GM19239 (cell line): ENCODE measurements at regions not wholly inside any gene's neighbourhood (a gene's known extent, or its start where the extent isn't known, plus 50 kb on each side); places are given as distances from the start of the nearest gene placed in this dataset.

Experiments
- DNase-seq: peaks from one replicate; pipeline ENCODE4 v3.0.0; 2011; ENCODE audit warnings: low spot score; ENCODE audit not compliant: insufficient read length
- FAIRE-seq: peaks from 2 replicates; lab custom pipeline; 2011; peaks lifted over from hg19 to GRCh38; lab: Jason Lieb, UNC

DNA sequence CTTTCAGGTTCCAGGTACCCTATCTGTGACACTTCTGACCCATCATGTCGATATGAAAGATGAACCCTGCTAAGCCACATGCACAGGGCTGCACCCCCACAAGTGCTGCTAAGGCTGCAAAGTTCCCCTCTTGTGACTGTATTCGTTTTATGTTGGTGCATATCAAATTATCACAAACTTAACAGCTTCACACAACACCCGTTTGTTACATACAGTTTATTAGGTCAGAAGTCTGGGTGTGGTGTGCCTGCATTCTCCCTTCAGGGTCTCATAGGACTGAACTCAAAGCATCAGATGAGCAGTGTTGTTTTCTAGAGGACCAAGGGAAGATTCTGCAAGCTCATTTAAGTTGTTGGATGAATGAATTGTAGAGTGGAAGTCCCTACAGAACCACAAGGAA, 199.4 kb downstream of the ANAPC1 start:
- DNase-seq, result no peak
- no peak for FAIRE-seq

GRCh38 chr2:111685342-111685741, 198.7 kb downstream of the ANAPC1 start:
- FAIRE-seq (no peak), DNase-seq (no peak)

DNA sequence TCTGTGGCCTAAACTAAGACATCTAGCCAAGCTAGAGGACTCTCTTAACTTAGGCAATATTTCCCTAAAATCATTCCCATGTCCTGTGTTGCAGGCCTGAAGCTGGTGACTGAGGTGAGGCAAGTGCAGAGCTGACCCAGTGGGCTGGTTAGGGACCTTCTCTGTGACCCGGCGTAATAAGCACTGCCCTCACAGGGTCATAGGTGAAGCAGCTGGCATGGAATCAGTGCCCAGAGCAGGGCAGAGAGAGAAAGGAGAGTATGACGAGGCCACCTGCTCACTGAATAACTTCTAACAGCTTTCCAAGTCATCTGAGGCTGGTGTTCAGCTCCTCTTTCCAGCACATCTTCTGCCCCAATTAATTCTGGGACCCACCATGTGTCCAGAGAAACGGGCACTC, 197.0 kb downstream of the ANAPC1 start:
- FAIRE-seq (no peak), DNase-seq (no peak)

DNA sequence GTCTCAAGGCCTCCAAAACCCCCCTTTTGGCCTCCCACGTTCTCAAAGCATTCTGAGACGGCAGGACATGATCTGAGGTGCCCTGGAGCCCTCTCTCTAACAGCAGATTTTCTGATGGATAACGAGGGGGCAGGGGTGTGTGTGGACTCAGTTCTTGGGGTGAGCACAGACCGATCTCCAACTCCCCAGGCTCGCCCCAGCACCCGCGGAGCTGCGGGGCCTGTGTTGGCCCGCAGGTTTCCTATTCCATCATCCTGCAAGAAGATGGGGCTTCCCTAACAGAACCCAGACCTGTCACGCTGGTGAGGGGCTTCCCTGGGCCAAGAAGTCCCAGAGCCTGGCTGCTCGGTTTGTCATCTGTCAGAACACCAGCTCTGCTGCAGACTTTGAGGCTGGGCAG, 196.1 kb downstream of the ANAPC1 start:
- no peak for FAIRE-seq
- DNase-seq, result no peak

DNA sequence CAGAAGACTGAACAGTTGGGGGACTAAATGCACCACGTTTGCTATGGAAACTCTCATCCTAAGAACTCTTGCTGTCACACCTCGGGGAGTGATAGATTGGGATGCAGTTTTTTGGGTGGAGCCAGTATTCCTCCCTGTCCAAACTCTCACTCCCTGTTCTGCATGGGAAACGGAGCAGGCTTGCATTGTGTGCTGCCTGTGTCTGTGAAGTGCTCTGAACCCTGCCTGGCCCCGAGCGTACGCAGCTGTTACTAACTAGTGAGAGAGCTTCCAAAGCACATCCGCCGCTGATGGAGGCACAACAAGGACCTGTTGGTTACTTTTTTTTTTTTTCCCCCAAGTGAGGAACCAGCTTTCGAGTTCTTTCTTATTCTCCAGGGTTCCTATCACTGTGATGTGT, 195.5 kb downstream of the ANAPC1 start:
- DNase-seq (no peak), FAIRE-seq (no peak)

- no peak for FAIRE-seq
Measured at GRCh38 chr2:111689174-111689573, 194.8 kb downstream of the ANAPC1 start.

DNA sequence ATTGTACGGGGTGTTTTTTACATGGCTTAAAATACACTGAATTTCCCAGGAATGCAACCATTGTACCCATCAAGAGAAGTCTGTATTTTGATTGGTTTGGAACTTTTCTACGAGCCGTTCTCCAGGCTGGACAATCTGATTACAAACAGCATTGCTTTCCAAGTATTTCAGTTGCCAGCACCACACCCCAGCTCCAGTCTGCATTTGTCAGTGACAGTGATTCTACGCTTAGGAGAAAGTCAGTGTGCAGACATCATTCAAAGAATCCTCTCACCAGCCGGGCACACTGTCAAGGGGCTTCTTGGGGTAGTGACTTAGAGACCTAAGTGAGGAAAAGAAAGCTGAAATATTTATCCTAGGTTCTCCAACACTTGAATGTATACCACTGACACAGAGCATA, 194.1 kb downstream of the ANAPC1 start:
- FAIRE-seq, result no peak
- no peak for DNase-seq

More at GRCh38 chr2:111689174-111689573, 194.8 kb downstream of the ANAPC1 start:
- DNase-seq, result no peak

GRCh38 chr2:111691164-111691875, 192.7 kb downstream of the ANAPC1 start:
- no peak for DNase-seq
- no peak for FAIRE-seq

DNA sequence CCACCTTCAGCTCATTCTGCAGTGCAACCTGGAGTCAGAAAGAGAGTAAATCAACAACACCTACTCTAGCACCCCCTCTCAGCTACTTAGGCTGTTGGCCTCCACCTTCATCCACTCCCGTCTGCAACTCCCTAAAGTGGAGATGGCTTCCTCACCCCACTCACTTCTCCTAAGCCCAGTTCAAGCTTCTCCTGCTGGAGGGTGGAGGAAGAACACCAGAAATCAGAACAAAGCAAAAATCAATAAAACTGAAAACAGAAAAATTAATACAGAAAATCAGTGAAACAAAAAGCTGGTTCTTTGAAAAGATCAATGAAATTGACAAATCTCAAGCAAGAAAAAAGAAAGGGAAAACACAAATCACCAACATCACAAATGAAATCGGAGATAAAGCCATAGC, 191.7 kb downstream of the ANAPC1 start:
- no peak for FAIRE-seq

DNA sequence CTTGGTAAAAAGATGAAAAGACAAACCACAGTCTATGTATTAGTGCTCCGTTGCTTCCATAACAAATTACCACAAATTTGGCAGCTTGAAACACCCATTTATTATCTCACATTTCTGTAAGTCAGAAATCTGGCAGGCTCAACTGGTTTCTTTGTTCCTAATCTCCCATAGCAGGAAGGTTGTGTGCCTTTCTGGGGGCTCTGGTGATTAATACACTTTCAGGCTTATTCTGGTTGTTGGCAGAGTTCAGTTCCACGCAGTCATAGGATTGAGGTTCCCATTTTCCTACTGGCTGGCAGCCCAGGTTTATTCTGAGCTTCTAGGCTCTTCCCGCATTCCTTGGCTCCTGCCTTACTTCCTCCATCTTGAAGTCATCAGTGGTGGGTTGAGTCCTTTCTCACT, 189.3 kb downstream of the ANAPC1 start:
- DNase-seq (no peak), FAIRE-seq (no peak)

More for the DNA sequence above, 191.7 kb downstream of the ANAPC1 start:
- DNase-seq, result no peak

DNA sequence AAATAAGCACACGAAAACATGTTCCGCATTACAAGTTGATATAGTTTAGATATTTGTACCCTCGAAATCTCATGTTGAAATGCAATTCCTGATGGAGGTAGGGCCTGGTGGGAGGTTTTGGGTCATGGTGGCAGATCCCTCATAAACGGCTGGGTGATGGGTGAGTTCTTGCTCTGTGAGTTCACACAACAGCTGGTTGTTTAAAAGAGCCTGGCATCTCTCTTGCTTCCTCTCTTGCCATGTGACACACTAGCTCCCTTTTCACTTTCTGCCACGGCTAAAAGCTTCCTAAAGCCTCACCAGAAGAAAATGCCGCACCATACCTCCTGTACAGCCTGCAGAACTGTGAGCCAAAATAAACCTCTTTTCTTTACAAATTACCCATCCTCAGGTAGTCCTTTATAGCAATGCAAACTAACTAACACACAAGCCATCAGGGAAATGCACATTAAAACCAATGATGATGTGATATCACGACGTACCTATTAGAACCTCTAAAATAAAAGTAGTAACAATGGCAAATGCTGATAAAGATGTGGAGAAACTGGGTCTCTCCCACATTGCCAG, 188.5 kb downstream of the ANAPC1 start:
- no peak for DNase-seq

DNA sequence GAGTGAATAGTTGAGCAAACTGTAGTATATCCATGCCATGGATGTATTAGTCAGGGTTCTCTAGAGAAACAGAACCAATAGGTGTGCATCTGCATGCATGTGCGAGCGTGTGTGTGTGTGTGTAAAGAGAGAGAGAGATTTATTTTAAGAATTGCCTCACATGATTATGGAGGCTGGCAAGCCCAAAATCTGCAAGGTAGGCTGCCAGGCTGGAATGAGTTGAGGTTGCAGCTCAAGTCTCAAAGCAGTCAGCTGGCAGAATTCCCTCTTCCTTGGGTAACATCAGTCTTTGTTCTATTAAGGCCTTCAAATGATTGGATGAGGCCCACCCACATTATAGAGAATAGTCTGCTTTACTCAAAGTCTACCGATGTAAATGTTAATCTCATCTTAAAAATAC, 187.8 kb downstream of the ANAPC1 start:
- no peak for FAIRE-seq
- no peak for DNase-seq

More for the DNA sequence above, 188.5 kb downstream of the ANAPC1 start:
- no peak for FAIRE-seq

GRCh38 chr2:111697560-111697959, 186.4 kb downstream of the ANAPC1 start:
- no peak for DNase-seq
- FAIRE-seq, result no peak

DNA sequence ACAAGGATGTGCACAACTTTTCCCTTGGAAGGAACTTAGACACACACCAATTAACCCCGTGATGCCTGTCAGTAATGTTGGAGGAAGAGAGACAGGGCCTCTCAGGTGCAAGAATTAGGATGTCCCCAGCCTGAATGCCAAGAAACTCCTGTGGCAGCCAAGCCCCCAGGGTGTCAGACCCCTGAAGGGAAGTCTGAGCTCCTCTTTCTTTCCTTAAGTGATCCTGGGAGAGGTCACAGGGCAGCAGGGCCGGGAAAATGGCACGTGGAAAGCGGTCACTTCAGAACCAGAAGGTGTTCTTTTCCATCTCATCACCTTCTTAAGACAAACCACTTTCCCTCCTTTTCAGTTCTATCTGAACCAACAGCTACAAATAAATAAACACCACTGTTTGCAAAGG, 185.9 kb downstream of the ANAPC1 start:
- FAIRE-seq, result no peak

DNA sequence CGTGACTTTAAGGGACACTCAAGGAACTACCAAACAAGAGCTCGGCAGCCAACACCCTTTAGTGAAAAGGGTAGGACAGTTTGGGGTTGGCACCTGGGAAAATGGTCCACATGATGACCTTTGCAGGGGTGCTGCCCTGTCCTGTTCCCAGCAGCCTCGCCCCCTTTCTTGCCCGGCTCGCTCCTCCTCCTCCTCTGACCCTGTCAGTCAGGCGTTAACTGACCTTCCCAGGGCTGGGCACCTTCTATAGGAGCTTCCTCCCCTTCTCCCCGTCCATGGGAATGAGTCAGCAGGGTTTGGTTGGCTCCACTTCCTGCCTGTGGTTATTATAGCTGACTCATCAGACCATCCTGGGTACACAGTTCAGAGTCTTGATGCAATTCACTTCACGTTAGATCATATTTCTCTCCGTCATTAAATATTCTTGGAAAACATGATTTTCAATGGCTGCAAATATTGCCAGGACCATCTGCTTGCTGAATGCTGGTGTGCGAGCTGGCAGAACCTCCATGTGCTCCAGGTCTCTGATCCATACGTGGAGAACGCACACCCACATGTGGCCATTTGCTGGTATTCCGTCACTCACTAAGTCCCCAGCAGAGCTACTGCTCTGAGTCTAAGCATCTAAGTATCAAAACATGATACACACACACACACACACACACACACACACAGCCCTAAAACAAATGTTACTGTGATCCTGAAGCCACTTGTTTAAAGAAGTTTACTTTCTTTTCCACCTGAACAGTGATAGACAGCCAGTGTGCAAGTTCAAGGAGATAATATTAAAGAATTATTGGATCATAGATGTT, 185.0 kb downstream of the ANAPC1 start:
- no peak for DNase-seq
- no peak for FAIRE-seq

More for the DNA sequence above, 185.9 kb downstream of the ANAPC1 start:
- DNase-seq, result no peak

DNA sequence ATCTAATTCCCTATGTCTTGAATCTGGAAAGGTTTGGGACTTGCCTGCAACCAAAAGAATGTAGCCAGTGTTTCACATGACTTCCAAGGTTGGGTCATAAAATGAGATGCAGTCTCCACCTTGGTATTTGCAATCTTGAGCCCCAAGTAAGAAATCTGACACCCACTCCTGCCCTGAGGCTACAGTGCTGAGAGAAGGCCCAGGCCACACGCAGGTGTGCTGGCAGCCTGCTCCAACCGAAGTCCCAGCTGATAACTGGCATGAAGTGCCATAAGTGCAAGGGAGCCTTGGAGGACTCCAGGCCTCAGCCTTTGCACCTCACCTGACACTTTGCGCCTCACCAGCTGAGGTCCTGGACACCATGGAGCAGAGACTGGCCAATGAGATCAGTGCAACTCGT, 182.7 kb downstream of the ANAPC1 start:
- DNase-seq (no peak), FAIRE-seq (no peak)

- DNase-seq (no peak), FAIRE-seq (no peak)
Measured at GRCh38 chr2:111701798-111702118, 182.2 kb downstream of the ANAPC1 start.

- DNase-seq (no peak), FAIRE-seq (no peak)
Measured at GRCh38 chr2:111702119-111702803, 181.7 kb downstream of the ANAPC1 start.

DNA sequence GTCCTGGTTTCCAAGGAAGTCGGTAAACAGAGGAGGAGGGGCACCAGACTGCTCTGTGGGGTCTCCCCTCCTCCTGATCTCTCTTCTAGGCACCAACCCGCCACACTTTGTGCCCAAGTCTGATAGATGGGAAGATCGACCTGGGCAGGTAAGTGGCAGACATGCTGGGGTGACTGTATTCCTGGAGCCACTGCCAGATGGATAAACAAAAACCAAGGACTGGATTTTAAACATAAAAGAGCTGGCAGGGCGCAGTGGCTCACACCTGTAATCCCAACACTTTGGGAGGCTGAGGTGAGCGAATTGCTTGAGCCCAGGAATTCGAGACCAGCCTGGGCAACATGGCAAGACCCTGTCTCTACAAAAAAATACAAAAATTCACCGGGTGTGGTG, 181.2 kb downstream of the ANAPC1 start:
- no peak for FAIRE-seq
- DNase-seq, result no peak

- no peak for FAIRE-seq
- DNase-seq, result no peak
Measured at GRCh38 chr2:111703759-111704158, 180.2 kb downstream of the ANAPC1 start.

- DNase-seq (no peak), FAIRE-seq (no peak)
Measured at GRCh38 chr2:111704246-111704645, 179.7 kb downstream of the ANAPC1 start.
